Prostate gland (tissue), 2 donors: ENCODE measurements at regions not wholly inside any gene's neighbourhood (a gene's known extent, or its start where the extent isn't known, plus 50 kb on each side); places are given as distances from the start of the nearest gene placed in this dataset.

ENCODE experiments used
- CTCF ChIP-seq, 4 experiments: fragments of 200-600 bp in 2 of 4; fragments of 450-650 bp in 2 of 4; sonication (generic) in 2 of 4; IDR thresholded peaks; 1 replicate in 3 of 4; 2 replicates in 1 of 4; pipeline ENCODE4 v1.5.1; 2016 to 2019; ENCODE audit warnings: antibody characterized with exemption in 4 of 4, mild to moderate bottlenecking in 2 of 4, moderate library complexity in 2 of 4
- POLR2A ChIP-seq: fragments of 450-650 bp; IDR thresholded peaks from one replicate; pipeline ENCODE4 v1.6.1; 2016; ENCODE audit warnings: antibody characterized with exemption, mild to moderate bottlenecking
- POLR2AphosphoS5 ChIP-seq: sonication (generic); formaldehyde crosslinking; IDR thresholded peaks from one replicate; pipeline ENCODE4 v1.6.1; 2017; ENCODE audit warnings: antibody characterized with exemption

DNA sequence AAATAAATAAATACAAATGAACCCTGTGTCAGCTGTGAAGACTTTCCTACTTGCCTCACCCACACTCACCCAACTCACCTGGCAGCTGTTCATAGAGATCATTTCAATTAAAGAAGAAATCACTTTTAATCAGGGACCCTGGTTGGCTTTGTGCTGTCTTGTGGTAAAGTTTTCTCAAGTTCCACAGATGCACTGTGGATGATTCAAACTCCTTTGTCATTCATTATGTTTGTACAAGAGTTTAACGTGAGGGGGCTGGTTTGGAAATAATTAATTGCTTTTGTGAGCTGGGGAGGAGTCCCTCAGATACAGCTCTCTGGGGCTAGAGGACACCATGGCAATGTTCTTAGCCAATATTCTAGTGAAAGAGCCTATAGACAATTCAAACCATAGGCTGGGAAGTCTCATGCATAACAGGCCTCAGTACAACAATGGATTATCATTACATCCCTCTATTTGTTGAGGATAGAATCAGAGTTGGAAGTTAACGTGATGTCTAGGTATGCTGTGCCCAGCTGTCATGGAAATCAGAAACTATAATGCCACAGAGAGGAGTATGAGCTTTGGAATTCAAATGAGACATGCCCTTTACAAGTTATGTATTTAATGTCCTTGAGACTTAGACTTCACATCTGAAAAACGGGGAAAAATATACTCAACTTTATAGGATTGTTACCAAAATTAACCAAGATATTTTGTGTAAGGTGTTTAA is 698.5 kb downstream of the KCNA4 start:
- TF ChIP-seq POLR2A = no peak
- TF ChIP-seq CTCF (IDR thresholded peaks at IDR 0.05) = no peak
- no peak for TF ChIP-seq POLR2AphosphoS5
